Activated T-helper 17 cell treated with anti-CD3 and anti-CD28 coated beads, Interleukin-2, amount 50 U/mL, for 72 hours (primary cell): ENCODE measurements at regions not wholly inside any gene's neighbourhood (a gene's known extent, or its start where the extent isn't known, plus 50 kb on each side); places are given as distances from the start of the nearest gene placed in this dataset.

Experiments used
- ATAC-seq: fragments of 150-1000 bp; cut with Tn5 transposase; replicated peaks from 2 replicates; pipeline ENCODE4 v1.10.0; 2021; ENCODE audit warnings: mild to moderate bottlenecking, moderate library complexity
- H3K27ac Mint-ChIP-seq: one replicate; pipeline ENCODE4 v1.8.0; 2022; ENCODE audit warnings: mixed read lengths
- H3K27me3 Mint-ChIP-seq: one replicate; pipeline ENCODE4 v1.8.0; 2022; ENCODE audit warnings: mixed read lengths
- H3K36me3 Mint-ChIP-seq: one replicate; pipeline ENCODE4 v1.8.0; 2022; ENCODE audit warnings: low read depth, mild to moderate bottlenecking, mixed read lengths
- H3K4me1 Mint-ChIP-seq: one replicate; pipeline ENCODE4 v1.8.0; 2022; ENCODE audit warnings: mixed read lengths
- H3K4me3 Mint-ChIP-seq: one replicate; pipeline ENCODE4 v1.8.0; 2022; ENCODE audit warnings: mild to moderate bottlenecking, mixed read lengths
- H3K9me3 Mint-ChIP-seq: one replicate; pipeline ENCODE4 v1.8.0; 2022; ENCODE audit warnings: mixed read lengths

GRCh38 chr1:98210064-98210463 lies 289.2 kb upstream of the DPYD start:
- H3K36me3 Mint-ChIP-seq, result no peaks in the 10 kb centered on the region
- ATAC-seq, result no peak
- no peaks in the 10 kb centered on the region for H3K4me1 Mint-ChIP-seq
- H3K27ac Mint-ChIP-seq, result no peak overlapping the region
- H3K27me3 Mint-ChIP-seq, result no peaks in the 10 kb centered on the region
- no peak overlapping the region for H3K4me3 Mint-ChIP-seq
- H3K9me3 Mint-ChIP-seq, result no peaks in the 10 kb centered on the region

- Mint-ChIP-seq H3K4me3 (no peak overlapping the region), H3K9me3 (no peaks in the 10 kb centered on the region), H3K36me3 (no peaks in the 10 kb centered on the region), H3K4me1 (no peaks in the 10 kb centered on the region), H3K27ac (no peak overlapping the region), H3K27me3 (peaks cover 6% of the 10 kb centered on the region)
- ATAC-seq, result no peak
Measured at GRCh38 chr1:98205291-98206017, 284.6 kb upstream of the DPYD start.

GRCh38 chr1:98203466-98203865 lies 282.6 kb upstream of the DPYD start:
- Mint-ChIP-seq H3K4me1 (no peaks in the 10 kb centered on the region), H3K27ac (no peak overlapping the region), H3K27me3 (peaks cover 6% of the 10 kb centered on the region), H3K9me3 (no peaks in the 10 kb centered on the region), H3K4me3 (no peak overlapping the region), H3K36me3 (no peaks in the 10 kb centered on the region)
- ATAC-seq, result no peak

GRCh38 chr1:98201666-98202081 lies 280.8 kb upstream of the DPYD start:
- no peak overlapping the region for H3K4me3 Mint-ChIP-seq
- no peaks in the 10 kb centered on the region for H3K36me3 Mint-ChIP-seq
- no peak overlapping the region for H3K27ac Mint-ChIP-seq
- H3K27me3 Mint-ChIP-seq, result peaks cover 11% of the 10 kb centered on the region
- H3K9me3 Mint-ChIP-seq, result peaks cover 4% of the 10 kb centered on the region
- ATAC-seq, result no peak
- H3K4me1 Mint-ChIP-seq, result no peaks in the 10 kb centered on the region

- Mint-ChIP-seq H3K27ac (no peak overlapping the region), H3K27me3 (peaks cover 9% of the 10 kb centered on the region), H3K4me3 (no peak overlapping the region), H3K9me3 (peaks cover 4% of the 10 kb centered on the region), H3K36me3 (no peaks in the 10 kb centered on the region), H3K4me1 (no peaks in the 10 kb centered on the region)
- no peak for ATAC-seq
Measured at GRCh38 chr1:98197356-98197755, 276.5 kb upstream of the DPYD start.

- Mint-ChIP-seq H3K4me1 (no peaks in the 10 kb centered on the region), H3K27me3 (peaks cover 6% of the 10 kb centered on the region), H3K27ac (no peak overlapping the region), H3K4me3 (no peak overlapping the region), H3K36me3 (no peaks in the 10 kb centered on the region), H3K9me3 (peaks cover 4% of the 10 kb centered on the region)
- ATAC-seq, result no peak
Measured at GRCh38 chr1:98196012-98196411, 275.2 kb upstream of the DPYD start.

- Mint-ChIP-seq H3K27me3 (peaks cover 3% of the 10 kb centered on the region), H3K36me3 (no peaks in the 10 kb centered on the region), H3K27ac (no peak overlapping the region), H3K9me3 (no peaks in the 10 kb centered on the region), H3K4me1 (no peaks in the 10 kb centered on the region), H3K4me3 (no peak overlapping the region)
- ATAC-seq, result no peak
Measured at GRCh38 chr1:98188774-98189173, 267.9 kb upstream of the DPYD start.

- no peak for ATAC-seq
- no peaks in the 10 kb centered on the region for H3K9me3 Mint-ChIP-seq
- no peaks in the 10 kb centered on the region for H3K4me1 Mint-ChIP-seq
- H3K27ac Mint-ChIP-seq, result no peak overlapping the region
- H3K4me3 Mint-ChIP-seq, result no peak overlapping the region
- H3K27me3 Mint-ChIP-seq, result peaks cover 3% of the 10 kb centered on the region
- no peaks in the 10 kb centered on the region for H3K36me3 Mint-ChIP-seq
Measured at GRCh38 chr1:98184856-98185255, 264.0 kb upstream of the DPYD start.

- Mint-ChIP-seq H3K27me3 (no peaks in the 10 kb centered on the region), H3K4me3 (no peak overlapping the region), H3K36me3 (no peaks in the 10 kb centered on the region), H3K9me3 (no peaks in the 10 kb centered on the region), H3K27ac (no peak overlapping the region), H3K4me1 (no peaks in the 10 kb centered on the region)
- no peak for ATAC-seq
Measured at GRCh38 chr1:98181036-98181764, 260.4 kb upstream of the DPYD start.

- H3K4me3 Mint-ChIP-seq, result no peak overlapping the region
- no peaks in the 10 kb centered on the region for H3K9me3 Mint-ChIP-seq
Measured at GRCh38 chr1:98179151-98179773, 258.4 kb upstream of the DPYD start.

GRCh38 chr1:98177751-98178150 lies 256.9 kb upstream of the DPYD start:
- H3K27me3 Mint-ChIP-seq, result no peaks in the 10 kb centered on the region
- no peak overlapping the region for H3K4me3 Mint-ChIP-seq
- no peaks in the 10 kb centered on the region for H3K9me3 Mint-ChIP-seq
- no peaks in the 10 kb centered on the region for H3K36me3 Mint-ChIP-seq
- no peaks in the 10 kb centered on the region for H3K4me1 Mint-ChIP-seq
- no peak for ATAC-seq
- H3K27ac Mint-ChIP-seq, result no peak overlapping the region

More at GRCh38 chr1:98179151-98179773, 258.4 kb upstream of the DPYD start:
- ATAC-seq, result no peak
- Mint-ChIP-seq H3K4me1 (no peaks in the 10 kb centered on the region), H3K27ac (no peak overlapping the region), H3K27me3 (no peaks in the 10 kb centered on the region), H3K36me3 (no peaks in the 10 kb centered on the region)

- H3K27ac Mint-ChIP-seq, result no peak overlapping the region
- no peak for ATAC-seq
- no peaks in the 10 kb centered on the region for H3K4me1 Mint-ChIP-seq
- H3K4me3 Mint-ChIP-seq, result no peak overlapping the region
- H3K36me3 Mint-ChIP-seq, result no peaks in the 10 kb centered on the region
- no peaks in the 10 kb centered on the region for H3K27me3 Mint-ChIP-seq
- no peaks in the 10 kb centered on the region for H3K9me3 Mint-ChIP-seq
Measured at GRCh38 chr1:98176936-98177335, 256.1 kb upstream of the DPYD start.

GRCh38 chr1:98176414-98176813 lies 255.6 kb upstream of the DPYD start:
- Mint-ChIP-seq H3K9me3 (no peaks in the 10 kb centered on the region), H3K27me3 (no peaks in the 10 kb centered on the region), H3K4me3 (no peak overlapping the region), H3K36me3 (no peaks in the 10 kb centered on the region), H3K4me1 (no peaks in the 10 kb centered on the region), H3K27ac (no peak overlapping the region)
- no peak for ATAC-seq

- H3K27ac Mint-ChIP-seq, result no peak overlapping the region
- no peaks in the 10 kb centered on the region for H3K36me3 Mint-ChIP-seq
- ATAC-seq, result no peak
- H3K9me3 Mint-ChIP-seq, result no peaks in the 10 kb centered on the region
- H3K27me3 Mint-ChIP-seq, result peaks cover 3% of the 10 kb centered on the region
- H3K4me1 Mint-ChIP-seq, result no peaks in the 10 kb centered on the region
- no peak overlapping the region for H3K4me3 Mint-ChIP-seq
Measured at GRCh38 chr1:98172578-98172977, 251.7 kb upstream of the DPYD start.

GRCh38 chr1:98172022-98172421 lies 251.2 kb upstream of the DPYD start:
- no peak overlapping the region for H3K27ac Mint-ChIP-seq
- H3K9me3 Mint-ChIP-seq, result no peaks in the 10 kb centered on the region
- H3K36me3 Mint-ChIP-seq, result no peaks in the 10 kb centered on the region
- H3K4me3 Mint-ChIP-seq, result no peak overlapping the region
- H3K4me1 Mint-ChIP-seq, result no peaks in the 10 kb centered on the region
- peaks cover 3% of the 10 kb centered on the region for H3K27me3 Mint-ChIP-seq
- no peak for ATAC-seq
